Colonic mucosa (tissue), 4 donors: ENCODE measurements at regions not wholly inside any gene's neighbourhood (a gene's known extent, or its start where the extent isn't known, plus 50 kb on each side); places are given as distances from the start of the nearest gene placed in this dataset.

Experiments
- DNase-seq: peaks from one replicate; pipeline ENCODE4 v3.0.0-alpha.2; 2020
- H3K27ac ChIP-seq: fragments of 200-600 bp; one replicate; pipeline ENCODE4 v1.8.0; 2021
- H3K27me3 ChIP-seq: fragments of 200-600 bp; one replicate; pipeline ENCODE4 v1.8.0; 2021
- H3K36me3 ChIP-seq: fragments of 200-600 bp; one replicate; pipeline ENCODE4 v1.8.0; 2021
- H3K4me1 ChIP-seq: fragments of 200-600 bp; one replicate; pipeline ENCODE4 v1.8.0; 2021; ENCODE audit warnings: mild to moderate bottlenecking
- H3K4me3 ChIP-seq: fragments of 200-600 bp; one replicate; pipeline ENCODE4 v1.8.0; 2021
- H3K9ac ChIP-seq, 2 donors: one replicate each; pipeline ENCODE4 v1.7.0; 2013; ENCODE audit warnings: control low read depth in 2 of 2, low read depth in 2 of 2, low read length in 2 of 2
- H3K9me3 ChIP-seq: fragments of 200-600 bp; one replicate; pipeline ENCODE4 v1.8.0; 2021
- CTCF ChIP-seq: fragments of 200-600 bp; IDR thresholded peaks from one replicate; pipeline ENCODE4 v1.8.0; 2022; ENCODE audit warnings: antibody characterized with exemption, mild to moderate bottlenecking
- intact Hi-C: fragments of 100-400 bp; cut with DNase I; formaldehyde crosslinking; loops from one replicate; pipeline ENCODE4 v1.14.1; 2022
- donor health status: healthy.
- donor health status: DM: no; HTN: no; CAD: no.
- donor health status: DM: no; HTN: no; CAD: no.

- no peak for TF ChIP-seq CTCF
- DNase-seq, result no peak
- no peak overlapping the region for H3K27ac ChIP-seq
- no peaks in the 10 kb centered on the region for H3K27me3 ChIP-seq
- intact Hi-C loops, result no loop called here
- H3K36me3 ChIP-seq, result no peaks in the 10 kb centered on the region
- H3K9me3 ChIP-seq, result no peaks in the 10 kb centered on the region
- no peak overlapping the region for H3K9ac ChIP-seq
- H3K4me3 ChIP-seq, result no peak overlapping the region
- no peaks in the 10 kb centered on the region for H3K4me1 ChIP-seq
These were observed 469.1 kb downstream of the CBLN2 start for GRCh38 chr18:72075040-72075439.

DNA sequence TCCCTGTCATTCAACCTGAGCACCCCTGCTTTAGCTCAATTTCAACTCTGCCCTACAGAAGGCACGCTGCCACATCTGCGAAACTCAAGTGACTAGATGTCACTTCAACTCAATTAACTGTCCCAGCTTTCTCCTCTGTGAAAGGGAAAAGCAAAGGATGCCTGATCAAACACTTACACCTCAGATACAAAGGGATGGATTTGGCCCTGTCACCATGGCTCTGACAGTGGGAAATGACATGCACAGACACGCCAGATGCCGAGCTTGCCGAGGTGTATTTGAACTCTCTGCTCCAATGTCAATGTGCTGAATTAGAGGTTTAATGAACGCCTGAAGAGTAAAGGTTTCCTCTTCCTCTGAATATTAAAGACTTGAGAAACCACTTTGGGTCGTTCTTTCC is 481.1 kb downstream of the CBLN2 start:
- H3K27me3 ChIP-seq, result no peaks in the 10 kb centered on the region
- no peaks in the 10 kb centered on the region for H3K4me1 ChIP-seq
- TF ChIP-seq CTCF, result no peak
- no peak overlapping the region for H3K9ac ChIP-seq
- no peak overlapping the region for H3K27ac ChIP-seq
- intact Hi-C loops, result no loop called here
- DNase-seq, result no peak
- H3K36me3 ChIP-seq, result no peaks in the 10 kb centered on the region
- H3K9me3 ChIP-seq, result no peaks in the 10 kb centered on the region
- no peak overlapping the region for H3K4me3 ChIP-seq

DNA sequence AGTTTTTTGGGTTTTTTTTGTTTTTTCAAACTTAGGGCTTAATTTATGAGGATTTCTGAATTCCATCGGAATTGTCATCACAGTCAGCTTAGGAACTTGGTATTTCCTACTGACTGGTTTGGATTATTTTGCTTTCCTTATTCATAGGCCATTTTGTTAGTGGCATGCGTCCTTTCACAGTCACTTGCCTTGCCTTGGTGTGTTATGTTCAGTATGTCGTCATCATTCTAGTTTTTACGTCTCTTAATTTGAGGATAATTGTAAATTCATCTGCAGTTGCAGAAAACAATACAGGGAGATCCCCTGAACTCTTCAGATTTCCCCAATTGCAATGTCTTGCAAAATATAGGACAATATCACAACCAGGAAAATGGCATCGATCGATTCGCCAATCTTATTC is 485.3 kb downstream of the CBLN2 start:
- no peak overlapping the region for H3K4me3 ChIP-seq
- TF ChIP-seq CTCF, result no peak
- no peak for DNase-seq
- no peaks in the 10 kb centered on the region for H3K4me1 ChIP-seq
- intact Hi-C loops, result no loop called here
- no peaks in the 10 kb centered on the region for H3K9me3 ChIP-seq
- no peaks in the 10 kb centered on the region for H3K36me3 ChIP-seq
- H3K27me3 ChIP-seq, result no peaks in the 10 kb centered on the region
- H3K9ac ChIP-seq, result no peak overlapping the region
- no peak overlapping the region for H3K27ac ChIP-seq

GRCh38 chr18:72056171-72056570 is 488.0 kb downstream of the CBLN2 start:
- no peaks in the 10 kb centered on the region for H3K9me3 ChIP-seq
- H3K36me3 ChIP-seq, result no peaks in the 10 kb centered on the region
- no peak for TF ChIP-seq CTCF
- no peak overlapping the region for H3K4me3 ChIP-seq
- no peak overlapping the region for H3K9ac ChIP-seq
- H3K27me3 ChIP-seq, result no peaks in the 10 kb centered on the region
- H3K4me1 ChIP-seq, result no peaks in the 10 kb centered on the region
- no peak for DNase-seq
- H3K27ac ChIP-seq, result no peak overlapping the region
- intact Hi-C loops, result no loop called here

DNA sequence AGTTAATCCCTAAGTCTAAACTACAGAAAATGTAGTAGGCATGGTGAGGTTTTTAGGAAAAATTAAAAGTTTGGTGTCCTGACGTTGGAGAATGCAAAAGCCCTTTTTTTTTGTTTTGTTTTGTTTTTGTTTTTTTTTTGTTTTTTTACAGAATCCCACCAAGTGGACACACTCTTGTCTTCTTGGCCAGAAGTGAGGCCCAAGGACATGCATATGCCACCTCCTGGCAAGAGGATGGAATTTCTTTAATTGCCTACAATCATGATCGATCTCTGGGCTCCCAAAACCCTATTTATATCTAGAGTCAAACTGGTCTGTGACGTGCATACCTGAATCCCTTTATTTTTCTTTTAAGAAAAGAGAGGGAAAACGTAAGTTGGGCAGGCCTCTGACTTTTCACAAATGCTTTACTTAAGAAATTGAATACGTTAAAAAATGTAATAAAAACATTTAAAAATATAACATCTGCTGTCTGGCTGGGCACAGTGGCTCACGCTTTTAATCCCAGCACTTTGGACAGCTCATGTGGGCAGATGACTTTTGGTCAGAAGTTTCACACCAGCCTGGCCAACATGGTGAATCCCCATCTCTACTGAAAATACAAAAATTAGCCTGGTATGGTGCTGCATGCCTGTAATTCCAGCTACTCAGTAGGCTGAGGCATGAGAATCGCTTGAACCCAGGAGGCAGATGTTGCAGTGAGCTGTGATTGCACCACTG is 502.7 kb downstream of the CBLN2 start:
- no peak for TF ChIP-seq CTCF
- no peaks in the 10 kb centered on the region for H3K36me3 ChIP-seq
- no peaks in the 10 kb centered on the region for H3K9me3 ChIP-seq
- no peak for DNase-seq
- H3K27ac ChIP-seq, result no peak overlapping the region
- intact Hi-C loops, result no loop called here
- H3K4me1 ChIP-seq, result no peaks in the 10 kb centered on the region
- H3K4me3 ChIP-seq, result no peak overlapping the region
- no peak overlapping the region for H3K9ac ChIP-seq
- H3K27me3 ChIP-seq, result no peaks in the 10 kb centered on the region
